Fibroblast of lung (primary cell): ENCODE measurements at regions not wholly inside any gene's neighbourhood (a gene's known extent, or its start where the extent isn't known, plus 50 kb on each side); places are given as distances from the start of the nearest gene placed in this dataset.

Source experiments
- DNase-seq, 2 donors: peaks; one replicate each; pipeline versions ENCODE4 v3.0.0 to v3.0.0-alpha.2; 2010; ENCODE audit warnings: low read depth in 2 of 2
- H2AFZ ChIP-seq: 2 replicates; pipeline ENCODE4 v1.5.1; 2012; ENCODE audit warnings: low read length, control low read depth, inconsistent platforms
- H3K27ac ChIP-seq: 2 replicates; pipeline ENCODE4 v1.5.1; 2011; ENCODE audit warnings: low read length, control low read depth; ENCODE audit not compliant: insufficient read depth
- H3K27me3 ChIP-seq: 2 replicates; pipeline ENCODE4 v1.5.1; 2011; ENCODE audit warnings: mild to moderate bottlenecking, low read length; ENCODE audit not compliant: control insufficient read depth, insufficient read depth
- H3K36me3 ChIP-seq: 2 replicates; pipeline ENCODE4 v1.5.1; 2011; ENCODE audit warnings: low read length; ENCODE audit not compliant: control insufficient read depth, insufficient read depth
- H3K4me1 ChIP-seq: 2 replicates; pipeline ENCODE4 v1.5.1; 2011; ENCODE audit warnings: low read length; ENCODE audit not compliant: control insufficient read depth, insufficient read depth; ENCODE audit errors: extremely low read depth
- H3K4me2 ChIP-seq: 2 replicates; pipeline ENCODE4 v1.5.1; 2011; ENCODE audit warnings: low read length, control low read depth; ENCODE audit not compliant: insufficient read depth; ENCODE audit errors: extremely low read depth
- H3K4me3 ChIP-seq, 4 experiments: fragments of 200-600 bp in 1 of 4; sonication (generic) in 1 of 4; replicated peaks in 1 of 4; 2 replicates each; pipeline ENCODE4 v1.5.1; 2011 to 2016; ENCODE audit warnings: low read length in 4 of 4, low read depth in 3 of 4, mild to moderate bottlenecking in 3 of 4, control low read depth in 2 of 4, inconsistent platforms in 1 of 4, mixed read lengths in 1 of 4; ENCODE audit not compliant: insufficient read depth in 1 of 4; ENCODE audit errors: control extremely low read depth in 1 of 4
- H3K79me2 ChIP-seq: 2 replicates; pipeline ENCODE4 v1.5.1; 2012; ENCODE audit warnings: mild to moderate bottlenecking, low read length, inconsistent platforms; ENCODE audit not compliant: control insufficient read depth, insufficient read depth
- H3K9ac ChIP-seq: 2 replicates; pipeline ENCODE4 v1.5.1; 2011; ENCODE audit warnings: mild to moderate bottlenecking, low read length, control low read depth; ENCODE audit not compliant: insufficient read depth
- H3K9me3 ChIP-seq: 2 replicates; pipeline ENCODE4 v1.5.1; 2012; ENCODE audit warnings: low read depth, low read length; ENCODE audit not compliant: control insufficient read depth, insufficient read depth
- H4K20me1 ChIP-seq: 2 replicates; pipeline ENCODE4 v1.5.1; 2011; ENCODE audit warnings: low read length; ENCODE audit not compliant: control insufficient read depth, insufficient read depth; ENCODE audit errors: extremely low read depth
- EZH2 ChIP-seq: IDR thresholded peaks from 2 replicates; pipeline ENCODE4 v1.5.1; 2012; ENCODE audit warnings: low read length, control low read depth, mild to moderate bottlenecking; ENCODE audit errors: missing control alignments
- TF ChIP-seq, protein P1 (sequence below), 2 donors: IDR thresholded peaks in 1 of 2; conservative IDR thresholded peaks in 1 of 2; 1 replicate in 1 of 2; 2 replicates in 1 of 2; pipeline ENCODE4 v1.5.1; 2011 to 2012; ENCODE audit warnings: low read length in 2 of 2, control low read depth in 1 of 2, inconsistent platforms in 1 of 2, low read depth in 1 of 2, mild to moderate bottlenecking in 1 of 2

DNA sequence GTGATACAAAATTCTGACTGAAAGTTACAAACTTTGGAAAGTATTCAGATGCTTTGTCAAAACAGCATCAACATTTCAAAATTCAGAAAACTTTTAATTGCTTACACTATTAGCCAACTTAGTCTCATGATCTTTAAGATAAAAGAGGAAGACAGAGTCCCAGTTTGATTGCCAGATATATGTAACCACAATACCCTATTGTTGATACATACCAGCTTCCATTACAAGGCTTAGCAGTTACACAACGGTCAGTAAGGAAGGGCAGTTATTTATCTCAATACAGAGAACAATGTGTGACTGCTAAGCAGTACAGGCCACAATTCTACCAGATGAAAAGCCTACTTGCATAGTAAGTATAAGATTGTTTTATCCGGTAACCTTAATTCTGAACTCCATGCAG, 138.4 kb downstream of the SPANXN3 start:
- TF ChIP-seq, protein P1, sequence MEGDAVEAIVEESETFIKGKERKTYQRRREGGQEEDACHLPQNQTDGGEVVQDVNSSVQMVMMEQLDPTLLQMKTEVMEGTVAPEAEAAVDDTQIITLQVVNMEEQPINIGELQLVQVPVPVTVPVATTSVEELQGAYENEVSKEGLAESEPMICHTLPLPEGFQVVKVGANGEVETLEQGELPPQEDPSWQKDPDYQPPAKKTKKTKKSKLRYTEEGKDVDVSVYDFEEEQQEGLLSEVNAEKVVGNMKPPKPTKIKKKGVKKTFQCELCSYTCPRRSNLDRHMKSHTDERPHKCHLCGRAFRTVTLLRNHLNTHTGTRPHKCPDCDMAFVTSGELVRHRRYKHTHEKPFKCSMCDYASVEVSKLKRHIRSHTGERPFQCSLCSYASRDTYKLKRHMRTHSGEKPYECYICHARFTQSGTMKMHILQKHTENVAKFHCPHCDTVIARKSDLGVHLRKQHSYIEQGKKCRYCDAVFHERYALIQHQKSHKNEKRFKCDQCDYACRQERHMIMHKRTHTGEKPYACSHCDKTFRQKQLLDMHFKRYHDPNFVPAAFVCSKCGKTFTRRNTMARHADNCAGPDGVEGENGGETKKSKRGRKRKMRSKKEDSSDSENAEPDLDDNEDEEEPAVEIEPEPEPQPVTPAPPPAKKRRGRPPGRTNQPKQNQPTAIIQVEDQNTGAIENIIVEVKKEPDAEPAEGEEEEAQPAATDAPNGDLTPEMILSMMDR (conservative IDR thresholded peaks at IDR 0.05 in 1 of 2, IDR thresholded peaks at IDR 0.05 in 1 of 2; ENCODE audit: low read depth in 1 of 2, low read length in 2 of 2), result no peak
- no peak for TF ChIP-seq EZH2
- no peaks in the 10 kb centered on the region for H3K4me1 ChIP-seq
- H3K4me2 ChIP-seq, result no peak overlapping the region
- H4K20me1 ChIP-seq, result no peaks in the 10 kb centered on the region
- DNase-seq, result no peak
- no peak overlapping the region for H3K9ac ChIP-seq
- no peaks in the 10 kb centered on the region for H3K36me3 ChIP-seq
- no peaks in the 10 kb centered on the region for H3K27me3 ChIP-seq
- H3K9me3 ChIP-seq, result no peaks in the 10 kb centered on the region
- no peak overlapping the region for H3K4me3 ChIP-seq
- H3K79me2 ChIP-seq, result no peaks in the 10 kb centered on the region
- no peak overlapping the region for H3K27ac ChIP-seq
- H2AFZ ChIP-seq, result no peak overlapping the region

DNA sequence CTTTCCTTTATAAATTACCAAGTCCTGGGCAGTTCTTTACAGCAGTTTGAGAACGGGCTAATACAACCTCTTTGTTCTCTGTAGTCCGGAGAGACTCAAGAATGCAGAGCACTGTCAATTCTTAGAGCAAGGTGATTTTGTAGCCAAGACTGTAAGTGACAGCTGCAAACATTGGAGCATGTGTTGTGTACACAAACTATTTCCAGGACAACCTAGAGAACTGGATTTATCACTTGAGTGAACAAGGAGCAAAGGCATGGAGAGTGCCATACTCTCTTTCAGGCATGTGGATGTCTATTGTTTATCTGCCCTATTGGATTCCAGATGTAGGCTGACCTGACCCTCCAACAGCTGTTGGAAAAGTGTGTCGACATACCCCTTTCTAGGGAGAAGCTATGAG, 153.9 kb downstream of the SPANXN3 start:
- H3K36me3 ChIP-seq, result no peaks in the 10 kb centered on the region
- DNase-seq, result no peak
- no peaks in the 10 kb centered on the region for H3K4me1 ChIP-seq
- no peak overlapping the region for H2AFZ ChIP-seq
- no peak overlapping the region for H3K9ac ChIP-seq
- H3K27ac ChIP-seq, result no peak overlapping the region
- no peaks in the 10 kb centered on the region for H3K79me2 ChIP-seq
- TF ChIP-seq EZH2, result no peak
- TF ChIP-seq, protein P1 (conservative IDR thresholded peaks at IDR 0.05 in 1 of 2, IDR thresholded peaks at IDR 0.05 in 1 of 2; ENCODE audit: low read depth in 1 of 2, low read length in 2 of 2), result no peak
- H3K9me3 ChIP-seq, result no peaks in the 10 kb centered on the region
- H3K4me2 ChIP-seq, result no peak overlapping the region
- no peaks in the 10 kb centered on the region for H3K27me3 ChIP-seq
- no peaks in the 10 kb centered on the region for H4K20me1 ChIP-seq
- no peak overlapping the region for H3K4me3 ChIP-seq

DNA sequence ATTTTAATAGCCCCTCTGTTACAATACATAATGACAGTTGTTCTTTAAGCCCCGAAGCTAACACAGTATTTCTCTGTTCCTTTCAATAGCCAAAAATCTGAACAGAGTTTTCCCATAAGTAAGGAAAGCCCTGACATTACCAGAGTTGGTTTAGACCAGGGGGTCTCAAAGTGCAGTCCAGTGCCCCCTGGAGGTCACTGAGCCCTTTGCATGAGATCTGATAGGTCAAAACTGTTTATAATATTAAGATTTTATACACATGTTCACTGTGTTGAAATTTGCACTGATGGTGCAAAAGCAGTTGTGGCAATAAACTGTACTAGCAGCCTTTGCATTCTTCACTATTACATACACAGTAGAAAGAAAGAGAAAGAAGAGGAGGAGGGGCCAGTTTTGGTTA, 177.1 kb downstream of the SPANXN3 start:
- no peak overlapping the region for H3K4me2 ChIP-seq
- no peak for TF ChIP-seq EZH2
- TF ChIP-seq, protein P1 (conservative IDR thresholded peaks at IDR 0.05 in 1 of 2, IDR thresholded peaks at IDR 0.05 in 1 of 2; ENCODE audit: low read depth in 1 of 2, low read length in 2 of 2), result no peak
- H3K4me1 ChIP-seq, result no peaks in the 10 kb centered on the region
- H3K27ac ChIP-seq, result no peak overlapping the region
- H3K27me3 ChIP-seq, result no peaks in the 10 kb centered on the region
- no peaks in the 10 kb centered on the region for H3K9me3 ChIP-seq
- H3K79me2 ChIP-seq, result no peaks in the 10 kb centered on the region
- no peaks in the 10 kb centered on the region for H3K36me3 ChIP-seq
- no peak overlapping the region for H3K4me3 ChIP-seq
- no peak overlapping the region for H2AFZ ChIP-seq
- DNase-seq, result no peak
- H4K20me1 ChIP-seq, result no peaks in the 10 kb centered on the region
- H3K9ac ChIP-seq, result no peak overlapping the region
